Panc1 (cell line): ENCODE measurements at regions not wholly inside any gene's neighbourhood (a gene's known extent, or its start where the extent isn't known, plus 50 kb on each side); places are given as distances from the start of the nearest gene placed in this dataset.

Source experiments
- POLR2AphosphoS5 ChIP-seq: IDR thresholded peaks from 2 replicates; pipeline ENCODE4 v1.6.1; 2012; ENCODE audit warnings: mild to moderate bottlenecking, low read depth, low read length, moderate library complexity
- SIN3A ChIP-seq: IDR thresholded peaks from 2 replicates; pipeline ENCODE4 v1.6.1; 2012; ENCODE audit warnings: low read depth, mild to moderate bottlenecking, low read length, moderate library complexity, borderline replicate concordance; ENCODE audit not compliant: insufficient read depth
- TF ChIP-seq, protein P1 (sequence below): fragments of 450-650 bp; IDR thresholded peaks from 2 replicates; pipeline ENCODE4 v1.5.1; 2017; ENCODE audit warnings: mild to moderate bottlenecking
- TF ChIP-seq, protein P2 (sequence below), 2 experiments: IDR thresholded peaks; 2 replicates each; pipeline ENCODE4 v1.6.1; 2011 to 2012; ENCODE audit warnings: low read depth in 2 of 2, control low read depth in 1 of 2, low read length in 1 of 2, mild to moderate bottlenecking in 1 of 2, moderate library complexity in 1 of 2; ENCODE audit not compliant: insufficient read depth in 1 of 2

GRCh38 chr1:60423146-60423780, 349.7 kb upstream of the C1orf87 start:
- TF ChIP-seq, protein P1, sequence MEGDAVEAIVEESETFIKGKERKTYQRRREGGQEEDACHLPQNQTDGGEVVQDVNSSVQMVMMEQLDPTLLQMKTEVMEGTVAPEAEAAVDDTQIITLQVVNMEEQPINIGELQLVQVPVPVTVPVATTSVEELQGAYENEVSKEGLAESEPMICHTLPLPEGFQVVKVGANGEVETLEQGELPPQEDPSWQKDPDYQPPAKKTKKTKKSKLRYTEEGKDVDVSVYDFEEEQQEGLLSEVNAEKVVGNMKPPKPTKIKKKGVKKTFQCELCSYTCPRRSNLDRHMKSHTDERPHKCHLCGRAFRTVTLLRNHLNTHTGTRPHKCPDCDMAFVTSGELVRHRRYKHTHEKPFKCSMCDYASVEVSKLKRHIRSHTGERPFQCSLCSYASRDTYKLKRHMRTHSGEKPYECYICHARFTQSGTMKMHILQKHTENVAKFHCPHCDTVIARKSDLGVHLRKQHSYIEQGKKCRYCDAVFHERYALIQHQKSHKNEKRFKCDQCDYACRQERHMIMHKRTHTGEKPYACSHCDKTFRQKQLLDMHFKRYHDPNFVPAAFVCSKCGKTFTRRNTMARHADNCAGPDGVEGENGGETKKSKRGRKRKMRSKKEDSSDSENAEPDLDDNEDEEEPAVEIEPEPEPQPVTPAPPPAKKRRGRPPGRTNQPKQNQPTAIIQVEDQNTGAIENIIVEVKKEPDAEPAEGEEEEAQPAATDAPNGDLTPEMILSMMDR, result no peak
- TF ChIP-seq, protein P2, sequence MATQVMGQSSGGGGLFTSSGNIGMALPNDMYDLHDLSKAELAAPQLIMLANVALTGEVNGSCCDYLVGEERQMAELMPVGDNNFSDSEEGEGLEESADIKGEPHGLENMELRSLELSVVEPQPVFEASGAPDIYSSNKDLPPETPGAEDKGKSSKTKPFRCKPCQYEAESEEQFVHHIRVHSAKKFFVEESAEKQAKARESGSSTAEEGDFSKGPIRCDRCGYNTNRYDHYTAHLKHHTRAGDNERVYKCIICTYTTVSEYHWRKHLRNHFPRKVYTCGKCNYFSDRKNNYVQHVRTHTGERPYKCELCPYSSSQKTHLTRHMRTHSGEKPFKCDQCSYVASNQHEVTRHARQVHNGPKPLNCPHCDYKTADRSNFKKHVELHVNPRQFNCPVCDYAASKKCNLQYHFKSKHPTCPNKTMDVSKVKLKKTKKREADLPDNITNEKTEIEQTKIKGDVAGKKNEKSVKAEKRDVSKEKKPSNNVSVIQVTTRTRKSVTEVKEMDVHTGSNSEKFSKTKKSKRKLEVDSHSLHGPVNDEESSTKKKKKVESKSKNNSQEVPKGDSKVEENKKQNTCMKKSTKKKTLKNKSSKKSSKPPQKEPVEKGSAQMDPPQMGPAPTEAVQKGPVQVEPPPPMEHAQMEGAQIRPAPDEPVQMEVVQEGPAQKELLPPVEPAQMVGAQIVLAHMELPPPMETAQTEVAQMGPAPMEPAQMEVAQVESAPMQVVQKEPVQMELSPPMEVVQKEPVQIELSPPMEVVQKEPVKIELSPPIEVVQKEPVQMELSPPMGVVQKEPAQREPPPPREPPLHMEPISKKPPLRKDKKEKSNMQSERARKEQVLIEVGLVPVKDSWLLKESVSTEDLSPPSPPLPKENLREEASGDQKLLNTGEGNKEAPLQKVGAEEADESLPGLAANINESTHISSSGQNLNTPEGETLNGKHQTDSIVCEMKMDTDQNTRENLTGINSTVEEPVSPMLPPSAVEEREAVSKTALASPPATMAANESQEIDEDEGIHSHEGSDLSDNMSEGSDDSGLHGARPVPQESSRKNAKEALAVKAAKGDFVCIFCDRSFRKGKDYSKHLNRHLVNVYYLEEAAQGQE (IDR thresholded peaks at IDR 0.05; ENCODE audit: insufficient read depth in 1 of 2, low read depth in 2 of 2, low read length in 1 of 2), result no peak
- no peak for TF ChIP-seq POLR2AphosphoS5
- TF ChIP-seq SIN3A, result no peak
